H1 (cell line): ENCODE measurements at regions not wholly inside any gene's neighbourhood (a gene's known extent, or its start where the extent isn't known, plus 50 kb on each side); places are given as distances from the start of the nearest gene placed in this dataset.

Source experiments
- CTCF ChIA-PET: fragments of 300-600 bp; sonication (Branson Sonifier 250); formaldehyde crosslinking; loops from one replicate; lab custom pipeline; 2021; ENCODE audit not compliant: partially characterized antibody; lab: Charles Lee
- POLR2A ChIA-PET: fragments of 300-600 bp; sonication (Branson Sonifier 250); formaldehyde crosslinking; loops from one replicate; lab custom pipeline; 2021; ENCODE audit warnings: inconsistent platforms; ENCODE audit not compliant: partially characterized antibody; lab: Charles Lee
- DNase-seq, 2 experiments: peaks; one replicate each; pipeline versions ENCODE4 v3.0.0 to v3.0.0-alpha.2; 2010 to 2022; ENCODE audit warnings: low spot score in 2 of 2, low read depth in 1 of 2, mixed read lengths in 1 of 2
- FAIRE-seq: peaks from 2 replicates; lab custom pipeline; 2011; peaks lifted over from hg19 to GRCh38; lab: Jason Lieb, UNC
- H2AFZ ChIP-seq: 2 replicates; pipeline ENCODE4 v1.8.1; 2012; ENCODE audit warnings: low read length, inconsistent platforms
- H2AK5ac ChIP-seq: 2 replicates; pipeline ENCODE4 v1.6.1; 2013; ENCODE audit warnings: low read depth, low read length
- H2BK120ac ChIP-seq: replicated peaks from 2 replicates; pipeline ENCODE3; 2013; ENCODE audit warnings: low read depth, low read length, inconsistent platforms
- H2BK12ac ChIP-seq: 2 replicates; pipeline ENCODE4 v1.6.1; 2013; ENCODE audit warnings: low read depth, low read length
- H2BK15ac ChIP-seq: 2 replicates; pipeline ENCODE4 v1.6.1; 2013; ENCODE audit warnings: low read length
- H2BK20ac ChIP-seq: 2 replicates; pipeline ENCODE4 v1.6.1; 2013; ENCODE audit warnings: low read length
- H2BK5ac ChIP-seq: 2 replicates; pipeline ENCODE4 v1.6.1; 2013; ENCODE audit warnings: low read depth, low read length
- H3K14ac ChIP-seq: 2 replicates; pipeline ENCODE4 v1.6.1; 2013; ENCODE audit warnings: inconsistent platforms; ENCODE audit not compliant: insufficient read length
- H3K18ac ChIP-seq: 2 replicates; pipeline ENCODE4 v1.6.1; 2013; ENCODE audit warnings: low read length; ENCODE audit errors: extremely low read depth
- H3K23ac ChIP-seq: 2 replicates; pipeline ENCODE4 v1.6.1; 2013; ENCODE audit warnings: inconsistent platforms; ENCODE audit not compliant: insufficient read length
- H3K23me2 ChIP-seq: 2 replicates; pipeline ENCODE4 v1.6.1; 2013; ENCODE audit warnings: low read depth, low read length
- H3K27ac ChIP-seq: 2 replicates; pipeline ENCODE4 v1.6.1; 2011; ENCODE audit warnings: low read depth, low read length, inconsistent platforms
- H3K27me3 ChIP-seq, 4 experiments: replicated peaks in 1 of 4; 1 replicate in 1 of 4; 2 replicates in 3 of 4; pipeline versions ENCODE4 v1.6.1 to v1.8.1; 2011 to 2013; ENCODE audit warnings: low read length in 3 of 4, mild to moderate bottlenecking in 3 of 4, inconsistent platforms in 2 of 4, mixed read lengths in 2 of 4, moderate library complexity in 1 of 4; ENCODE audit not compliant: control insufficient read depth in 3 of 4, insufficient read depth in 3 of 4; ENCODE audit errors: extremely low read depth in 1 of 4
- H3K36me3 ChIP-seq, 4 experiments: 2 replicates each; pipeline versions ENCODE4 v1.6.1 to v1.8.1; 2011 to 2013; ENCODE audit warnings: mild to moderate bottlenecking in 4 of 4, low read length in 3 of 4, moderate library complexity in 2 of 4, control low read depth in 1 of 4, inconsistent platforms in 1 of 4; ENCODE audit not compliant: insufficient read depth in 4 of 4, control insufficient read depth in 2 of 4
- H3K4ac ChIP-seq: replicated peaks from 2 replicates; pipeline ENCODE3; 2013; ENCODE audit warnings: low read length, low read depth, mixed read lengths, inconsistent platforms; ENCODE audit not compliant: insufficient read length
- H3K4me1 ChIP-seq, 4 experiments: replicated peaks in 1 of 4; 1 replicate in 1 of 4; 2 replicates in 3 of 4; pipeline versions ENCODE4 v1.6.1 to v1.8.1; 2011 to 2013; ENCODE audit warnings: low read length in 3 of 4, inconsistent platforms in 2 of 4, mixed read lengths in 1 of 4; ENCODE audit not compliant: insufficient read depth in 4 of 4, control insufficient read depth in 3 of 4
- H3K4me2 ChIP-seq, 2 experiments: 2 replicates each; pipeline versions ENCODE4 v1.6.1 to v1.8.1; 2011 to 2013; ENCODE audit warnings: low read depth in 2 of 2, low read length in 2 of 2, control low read depth in 1 of 2, inconsistent platforms in 1 of 2, mild to moderate bottlenecking in 1 of 2; ENCODE audit not compliant: insufficient read depth in 1 of 2
- H3K4me3 ChIP-seq, 4 experiments: fragments of 200-600, 300-600 bp in 1 of 4; sonication (generic), shearing (Covaris generic), sonication (Bioruptor Twin) in 1 of 4; 2 replicates each; pipeline versions ENCODE4 v1.5.1 to v1.8.1; 2011 to 2016; ENCODE audit warnings: low read length in 4 of 4, low read depth in 3 of 4, control low read depth in 2 of 4, inconsistent platforms in 2 of 4, mild to moderate bottlenecking in 2 of 4, mixed read lengths in 1 of 4, moderate library complexity in 1 of 4; ENCODE audit not compliant: insufficient read depth in 2 of 4; ENCODE audit errors: extremely low read depth in 1 of 4
- H3K56ac ChIP-seq: replicated peaks from 2 replicates; pipeline ENCODE3; 2013; ENCODE audit warnings: low read depth, mild to moderate bottlenecking, mixed read lengths, low read length, inconsistent platforms; ENCODE audit not compliant: insufficient read length
- H3K79me1 ChIP-seq: 2 replicates; pipeline ENCODE4 v1.6.1; 2013; ENCODE audit warnings: low read depth, low read length, control low read depth
- H3K79me2 ChIP-seq, 2 experiments: 2 replicates each; pipeline versions ENCODE4 v1.6.1 to v1.8.1; 2012 to 2013; ENCODE audit warnings: low read length in 2 of 2, mild to moderate bottlenecking in 2 of 2, inconsistent platforms in 1 of 2; ENCODE audit not compliant: insufficient read depth in 2 of 2, control insufficient read depth in 1 of 2
- H3K9ac ChIP-seq, 4 experiments: replicated peaks in 1 of 4; 1 replicate in 1 of 4; 2 replicates in 3 of 4; pipeline versions ENCODE4 v1.6.1 to v1.8.1; 2011 to 2013; ENCODE audit warnings: low read depth in 3 of 4, low read length in 3 of 4, control low read depth in 2 of 4, mild to moderate bottlenecking in 2 of 4, moderate library complexity in 2 of 4, inconsistent platforms in 1 of 4; ENCODE audit errors: extremely low read depth in 1 of 4
- H3K9me3 ChIP-seq, 2 experiments: 2 replicates each; pipeline versions ENCODE4 v1.6.1 to v1.8.1; 2012 to 2013; ENCODE audit warnings: mild to moderate bottlenecking in 2 of 2, moderate library complexity in 2 of 2, control low read depth in 1 of 2, inconsistent platforms in 1 of 2, low read depth in 1 of 2, low read length in 1 of 2, mixed read lengths in 1 of 2; ENCODE audit not compliant: insufficient read depth in 2 of 2
- H4K20me1 ChIP-seq, 2 experiments: replicated peaks in 1 of 2; 2 replicates each; pipeline versions ENCODE3 to v1.8.1; 2011 to 2013; ENCODE audit warnings: inconsistent platforms in 2 of 2, low read length in 2 of 2, mild to moderate bottlenecking in 1 of 2; ENCODE audit not compliant: insufficient read depth in 2 of 2, control insufficient read depth in 1 of 2
- H4K5ac ChIP-seq: 2 replicates; pipeline ENCODE4 v1.6.1; 2013; ENCODE audit warnings: low read length, low read depth, mixed read lengths, inconsistent platforms; ENCODE audit not compliant: insufficient read length
- H4K8ac ChIP-seq: 2 replicates; pipeline ENCODE4 v1.8.0; 2013; ENCODE audit warnings: mild to moderate bottlenecking, moderate library complexity, low read length, inconsistent platforms; ENCODE audit not compliant: insufficient read depth; ENCODE audit errors: extremely low read depth
- H4K91ac ChIP-seq: replicated peaks from 2 replicates; pipeline ENCODE3; 2013; ENCODE audit warnings: low read length, mixed read lengths, inconsistent platforms; ENCODE audit not compliant: insufficient read length
- CBX5 ChIP-seq: fragments of 300-800, 300-1000 bp; sonication (generic); IDR thresholded peaks from 2 replicates; pipeline ENCODE4 v1.7.1; 2016; ENCODE audit warnings: antibody characterized with exemption, low read length, low read depth
- CHD1 ChIP-seq: IDR thresholded peaks from 2 replicates; pipeline ENCODE4 v1.6.1; 2012; ENCODE audit warnings: low read depth, low read length, improper control_type of control experiment
- CTBP2 ChIP-seq: IDR thresholded peaks from 2 replicates; pipeline ENCODE4 v1.7.0; 2011; ENCODE audit warnings: borderline replicate concordance, mild to moderate bottlenecking, moderate library complexity, mixed read lengths, low read length; ENCODE audit not compliant: insufficient read depth, insufficient read length
- NRF1 ChIP-seq: IDR thresholded peaks from 2 replicates; pipeline ENCODE4 v1.6.1; 2011; ENCODE audit warnings: mild to moderate bottlenecking, low read depth, low read length, improper control_type of control experiment
- SUZ12 ChIP-seq: fragments of 200-600 bp; sonication (generic); IDR thresholded peaks from 2 replicates; pipeline ENCODE4 v1.6.1; 2012; ENCODE audit warnings: mild to moderate bottlenecking, inconsistent platforms, low read length, moderate library complexity, mixed read lengths
- WGBS, 2 experiments: shearing (Covaris generic) in 1 of 2; methylation state at CpG; one replicate each; pipeline versions ENCODE4 v1.1.6 to v1.1.7; 2013 to 2015; ENCODE audit warnings: low lambda C conversion rate in 2 of 2, mixed read lengths in 2 of 2, inconsistent platforms in 1 of 2, low coverage in 1 of 2, missing lambda C conversion rate in 1 of 2; ENCODE audit not compliant: insufficient replicate concordance in 2 of 2, insufficient coverage in 1 of 2, insufficient read length in 1 of 2; ENCODE audit errors: extremely low coverage in 1 of 2, missing lambda C conversion rate in 1 of 2; 5-methylcytosine and 5-hydroxymethylcytosine counted together

DNA sequence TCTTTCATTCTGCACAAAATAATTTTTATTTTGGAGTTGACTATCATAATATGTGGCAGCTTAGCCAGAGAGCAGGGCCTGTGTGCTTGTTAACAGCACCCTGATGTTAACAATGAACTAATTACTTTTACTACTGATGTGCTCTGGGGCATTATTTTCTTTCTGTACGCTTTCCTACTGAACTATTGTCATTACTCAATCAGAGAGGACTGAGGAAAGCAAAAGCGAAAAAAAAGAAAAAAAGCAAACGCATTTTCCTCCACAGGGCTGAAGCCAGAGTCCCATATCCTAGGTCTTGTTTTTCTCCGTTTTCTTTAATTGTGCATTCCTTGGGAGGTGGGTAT, 221.2 kb downstream of the TTLL7 start:
- no peaks in the 10 kb centered on the region for H3K9me3 ChIP-seq
- CTCF ChIA-PET: interaction anchor here (1.3 kb wide), 1 partner anchor 19 kb away, joined by 3 read pairs; no protein-coding TSS in a partner anchor

More for the DNA sequence above, 221.2 kb downstream of the TTLL7 start:
- Histone ChIP-seq H3K27me3 (no peaks in the 10 kb centered on the region), H3K56ac (no peak overlapping the region), H2BK15ac (no peak overlapping the region), H3K36me3 (no peaks in the 10 kb centered on the region), H2BK20ac (no peak overlapping the region), H3K4me2 (no peak overlapping the region), H2BK120ac (no peak overlapping the region), H3K4me3 (no peak overlapping the region), H2BK5ac (no peak overlapping the region)
- TF ChIP-seq CHD1 (no peak), CTBP2 (no peak), SUZ12 (no peak), CBX5 (no peak), NRF1 (no peak)
- TF ChIP-seq, all 59 proteins: peak for 0
- Histone ChIP-seq H2BK12ac (no peak overlapping the region), H3K4me1 (peaks cover 0 to 5% (median 0%) of the 10 kb centered on the region in 4 experiments; a peak in 1 of 7 replicates), H3K79me1 (no peaks in the 10 kb centered on the region), H4K8ac (no peak overlapping the region), H3K23ac (no peak overlapping the region), H4K20me1 (no peaks in the 10 kb centered on the region), H2AK5ac (no peak overlapping the region), H3K14ac (no peak overlapping the region), H3K79me2 (no peaks in the 10 kb centered on the region), H3K23me2 (0 out of 2 replicates have a peak, but pooled peaks cover 2% of the 10 kb centered on the region), H3K27ac (no peak overlapping the region), H3K18ac (no peak overlapping the region), H3K4ac (no peak overlapping the region), H4K91ac (no peak overlapping the region), H4K5ac (no peak overlapping the region), H3K9ac (no peak overlapping the region), H2AFZ (no peak overlapping the region)
- FAIRE-seq: no peak
- POLR2A ChIA-PET: no interaction called here
- WGBS, 2 experiments: 87% methylated on average over 4 of the region's 4 CpGs; no CpG with 5 or more reads in 1 of the 2 experiments
- no peak for DNase-seq
